OCI-LY1 (cell line): ENCODE measurements at regions not wholly inside any gene's neighbourhood (a gene's known extent, or its start where the extent isn't known, plus 50 kb on each side); places are given as distances from the start of the nearest gene placed in this dataset.

Experiments used
- H2AFZ ChIP-seq: fragments of 200-600 bp; sonication (generic), shearing (Covaris generic); 2 replicates; pipeline ENCODE4 v1.6.0; 2014; ENCODE audit warnings: antibody characterized with exemption, mild to moderate bottlenecking, low read length
- H3F3A ChIP-seq: fragments of 200-600 bp; sonication (generic), shearing (Covaris generic); 2 replicates; pipeline ENCODE4 v1.6.0; 2014; ENCODE audit warnings: mild to moderate bottlenecking, antibody characterized with exemption, low read length, moderate library complexity; ENCODE audit not compliant: insufficient read depth
- H3K27ac ChIP-seq: fragments of 200-600 bp; sonication (generic); 2 replicates; pipeline ENCODE4 v1.5.1; 2014; ENCODE audit warnings: low read length, mixed run types, mild to moderate bottlenecking, low read depth; ENCODE audit not compliant: poor library complexity, severe bottlenecking
- H3K27me3 ChIP-seq: fragments of 200-600 bp; sonication (generic); 2 replicates; pipeline ENCODE4 v1.6.0; 2014; ENCODE audit warnings: antibody characterized with exemption, mild to moderate bottlenecking, low read length, moderate library complexity; ENCODE audit not compliant: insufficient read depth
- H3K36me3 ChIP-seq: fragments of 200-600 bp; sonication (generic); 2 replicates; pipeline ENCODE4 v1.6.1; 2014; ENCODE audit warnings: mild to moderate bottlenecking, antibody characterized with exemption, low read length, moderate library complexity, mixed read lengths; ENCODE audit not compliant: insufficient read depth
- H3K4me1 ChIP-seq: fragments of 200-600 bp; sonication (generic); 2 replicates; pipeline ENCODE4 v1.5.1; 2014; ENCODE audit warnings: mild to moderate bottlenecking, low read length, moderate library complexity; ENCODE audit not compliant: insufficient read depth, severe bottlenecking
- H3K4me2 ChIP-seq: fragments of 200-600 bp; sonication (generic), shearing (Covaris generic); 2 replicates; pipeline ENCODE4 v1.6.1; 2014; ENCODE audit warnings: low read length
- H3K4me3 ChIP-seq: fragments of 200-600 bp; sonication (generic); 2 replicates; pipeline ENCODE4 v1.5.1; 2014; ENCODE audit warnings: low read length, low read depth, mild to moderate bottlenecking, mixed read lengths; ENCODE audit not compliant: poor library complexity, severe bottlenecking
- H3K79me2 ChIP-seq: fragments of 200-600 bp; shearing (Covaris generic); 2 replicates; pipeline ENCODE4 v1.6.1; 2016; ENCODE audit warnings: mixed run types, low read length, mixed read lengths; ENCODE audit not compliant: insufficient read depth
- H3K9ac ChIP-seq: fragments of 200-600 bp; sonication (generic), shearing (Covaris generic); 2 replicates; pipeline ENCODE4 v1.6.1; 2014; ENCODE audit warnings: mild to moderate bottlenecking, low read length, mixed read lengths
- H3K9me2 ChIP-seq: fragments of 200-600 bp; sonication (generic), shearing (Covaris generic); 2 replicates; pipeline ENCODE4 v1.6.1; 2014; ENCODE audit warnings: low read depth, mild to moderate bottlenecking, low read length, mixed read lengths
- H3K9me3 ChIP-seq: fragments of 200-600 bp; shearing (Covaris generic); 2 replicates; pipeline ENCODE4 v1.6.1; 2014; ENCODE audit warnings: low read length, mixed read lengths
- H4K20me1 ChIP-seq: fragments of 200-600 bp; sonication (generic), shearing (Covaris generic); 2 replicates; pipeline ENCODE4 v1.6.0; 2016; ENCODE audit warnings: mild to moderate bottlenecking, low read length; ENCODE audit not compliant: insufficient read depth
- CTCF ChIP-seq: fragments of 200-600 bp; sonication (generic), shearing (Covaris generic); IDR thresholded peaks from 2 replicates; pipeline ENCODE4 v1.5.1; 2017; ENCODE audit warnings: mild to moderate bottlenecking, antibody characterized with exemption, low read length, moderate library complexity, mixed read lengths
- EZH2 ChIP-seq: fragments of 200-600 bp; sonication (generic), shearing (Covaris generic); IDR thresholded peaks from 2 replicates; pipeline ENCODE4 v1.8.0; 2017; ENCODE audit warnings: borderline replicate concordance, mixed run types, mild to moderate bottlenecking, antibody characterized with exemption, low read length, moderate library complexity, mixed read lengths

DNA sequence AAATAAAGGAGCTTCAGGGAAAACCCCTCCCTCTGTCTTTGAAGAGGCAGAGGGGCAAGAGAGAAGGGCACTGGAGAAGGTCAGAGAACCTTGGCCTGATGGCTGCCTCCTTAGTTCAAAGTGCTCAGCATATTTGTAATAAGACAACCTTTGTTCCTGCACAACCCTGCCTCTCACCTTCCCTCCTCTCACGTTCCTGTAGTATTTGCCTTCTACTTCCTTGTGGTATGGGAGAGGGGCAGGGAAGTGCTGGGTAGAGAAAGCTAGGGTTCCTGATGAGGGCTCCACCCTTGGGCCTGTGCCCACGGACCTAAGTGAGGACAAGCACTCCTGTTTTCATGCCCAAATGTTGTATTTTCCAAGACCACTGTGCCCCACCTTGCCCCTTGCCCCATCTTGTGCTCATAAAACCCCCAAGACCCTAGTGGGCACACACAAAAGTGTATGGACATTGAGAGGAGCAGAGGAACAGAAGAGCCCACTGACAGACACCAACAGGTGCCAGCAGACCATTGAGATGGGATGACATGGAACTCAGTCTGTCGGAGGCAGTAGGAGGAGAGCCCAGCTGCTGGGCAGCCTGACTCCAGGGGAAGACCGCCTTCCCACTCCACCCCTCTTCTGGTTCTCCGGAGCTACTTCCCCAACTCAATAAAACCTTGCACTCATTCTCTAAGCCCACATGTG is 261.5 kb upstream of the CCDC196 start:
- H3K79me2 ChIP-seq = no peaks in the 10 kb centered on the region
- no peaks in the 10 kb centered on the region for H3K9me3 ChIP-seq
- no peaks in the 10 kb centered on the region for H3K27me3 ChIP-seq
- H3K4me3 ChIP-seq = no peak overlapping the region
- no peaks in the 10 kb centered on the region for H3K4me1 ChIP-seq
- H3K36me3 ChIP-seq = no peaks in the 10 kb centered on the region
- H4K20me1 ChIP-seq = no peaks in the 10 kb centered on the region
- H3K4me2 ChIP-seq = no peak overlapping the region
- no peak overlapping the region for H3K9ac ChIP-seq
- H3K27ac ChIP-seq = no peak overlapping the region
- H3K9me2 ChIP-seq = no peaks in the 10 kb centered on the region
- no peaks in the 10 kb centered on the region for H3F3A ChIP-seq
- H2AFZ ChIP-seq = no peak overlapping the region
- TF ChIP-seq CTCF (no peak), EZH2 (no peak)

GRCh38 chr14:66225337-66225736 is 260.8 kb upstream of the CCDC196 start:
- H3K27ac ChIP-seq = no peak overlapping the region
- H3K9ac ChIP-seq = no peak overlapping the region
- no peaks in the 10 kb centered on the region for H3K79me2 ChIP-seq
- no peaks in the 10 kb centered on the region for H3K36me3 ChIP-seq
- H2AFZ ChIP-seq = no peak overlapping the region
- no peaks in the 10 kb centered on the region for H3K9me2 ChIP-seq
- H3K4me3 ChIP-seq = no peak overlapping the region
- no peaks in the 10 kb centered on the region for H4K20me1 ChIP-seq
- no peaks in the 10 kb centered on the region for H3K27me3 ChIP-seq
- H3K9me3 ChIP-seq = no peaks in the 10 kb centered on the region
- TF ChIP-seq EZH2 (no peak), CTCF (no peak)
- H3K4me2 ChIP-seq = no peak overlapping the region
- no peaks in the 10 kb centered on the region for H3K4me1 ChIP-seq
- no peaks in the 10 kb centered on the region for H3F3A ChIP-seq

GRCh38 chr14:66228267-66228970 is 257.8 kb upstream of the CCDC196 start:
- TF ChIP-seq CTCF = no peak
- no peak for TF ChIP-seq EZH2
- Histone ChIP-seq H3K4me3 (no peak overlapping the region), H4K20me1 (no peaks in the 10 kb centered on the region), H3K79me2 (no peaks in the 10 kb centered on the region), H3K36me3 (no peaks in the 10 kb centered on the region), H3K9me3 (no peaks in the 10 kb centered on the region), H3K9me2 (no peaks in the 10 kb centered on the region), H3K4me1 (no peaks in the 10 kb centered on the region), H2AFZ (no peak overlapping the region), H3K9ac (no peak overlapping the region), H3K27me3 (no peaks in the 10 kb centered on the region), H3K4me2 (no peak overlapping the region), H3K27ac (no peak overlapping the region), H3F3A (no peaks in the 10 kb centered on the region)
